ENCODE measurements at regions not wholly inside any gene's neighbourhood (a gene's known extent, or its start where the extent isn't known, plus 50 kb on each side); places are given as distances from the start of the nearest gene placed in this dataset.
"Not testable (repeated sequence)": the region's sequence is repeated elsewhere in the genome, so short reads cannot be mapped to it uniquely, and the experiment has no call there.

DNA sequence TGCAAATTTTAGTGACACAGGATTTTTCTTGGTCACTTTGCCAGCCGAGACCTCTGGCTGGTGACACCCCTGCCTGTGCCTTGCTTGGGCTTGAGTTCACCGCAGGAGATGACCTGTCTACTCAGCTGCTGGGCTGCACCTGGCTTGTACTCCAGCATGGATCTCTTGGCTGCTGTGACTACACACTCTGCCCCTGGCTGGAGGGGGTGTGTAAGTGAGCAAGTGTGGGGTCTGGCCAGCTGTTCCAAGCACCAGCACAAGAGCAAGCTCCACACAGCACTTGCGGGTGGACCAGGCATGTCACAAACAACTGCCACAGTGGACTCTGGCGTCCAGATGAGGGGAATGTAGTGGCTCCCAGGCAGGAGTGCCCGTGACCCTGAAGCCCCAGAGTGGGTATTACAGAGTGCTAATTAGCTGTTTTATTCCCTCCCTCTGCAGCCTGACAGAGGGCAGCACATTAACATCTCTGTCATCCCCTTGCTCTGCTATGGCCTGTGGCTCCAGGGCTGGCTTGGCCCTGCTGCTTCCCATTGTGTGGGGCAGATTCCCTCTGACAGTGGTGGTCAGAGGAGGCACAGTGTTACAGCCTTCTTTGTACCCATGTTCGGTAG is 1387.2 kb downstream of the OLFM4 start:
- DNase-seq: no peak

DNA sequence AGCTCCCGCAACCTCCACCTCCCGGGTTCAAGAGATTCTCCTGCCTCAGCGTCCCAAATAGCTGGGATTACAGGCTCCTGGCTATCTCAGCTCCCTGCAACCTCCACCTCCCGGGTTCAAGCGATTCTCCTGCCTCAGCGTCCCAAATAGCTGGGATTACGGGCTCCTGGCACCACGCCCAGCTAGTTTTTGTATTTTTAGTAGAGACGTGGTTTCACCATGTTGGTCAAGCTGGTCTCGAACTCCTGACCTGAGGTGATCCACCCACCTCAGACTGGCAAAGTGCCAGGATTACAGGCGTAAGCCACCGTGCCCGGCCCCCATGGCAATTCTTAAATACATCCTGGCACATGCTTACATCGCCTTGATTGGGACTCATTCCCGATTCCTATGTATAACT is 1394.3 kb downstream of the OLFM4 start:
- not testable (repeated sequence) for DNase-seq

GRCh38 chr13:54424344-54424743 is 1395.7 kb downstream of the OLFM4 start:
- no peak for DNase-seq

DNA sequence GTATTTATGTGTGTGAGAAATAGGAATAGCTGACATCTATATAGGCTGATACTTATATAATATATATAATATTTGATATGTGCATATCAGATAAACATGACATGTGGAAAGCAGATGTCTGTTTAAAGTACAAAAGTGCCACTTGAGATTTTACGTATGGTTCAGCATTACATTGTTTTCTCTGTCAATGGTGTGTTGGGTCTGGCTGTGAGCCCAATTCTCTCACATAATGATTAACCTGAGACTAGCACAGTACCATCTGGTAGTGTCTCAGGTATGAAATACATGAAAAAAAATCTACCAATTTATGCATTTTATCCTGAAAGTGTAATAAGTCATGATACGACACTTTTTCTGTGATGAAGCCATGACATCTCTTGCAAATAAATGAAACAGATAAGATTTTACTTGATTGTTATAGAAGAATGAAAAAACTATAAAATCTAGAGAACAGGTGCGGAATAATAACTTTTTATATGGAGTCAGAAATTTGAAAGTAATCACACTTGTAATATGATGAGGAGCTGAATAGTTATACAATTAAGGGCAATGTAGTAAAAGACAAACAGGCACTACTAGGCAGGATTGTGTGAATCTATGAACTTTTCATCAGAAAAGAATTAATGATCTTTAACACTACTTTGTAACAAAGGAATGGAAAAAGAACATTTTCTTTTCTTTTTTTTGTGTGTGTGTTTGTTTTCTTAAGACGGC is 1405.0 kb downstream of the OLFM4 start:
- DNase-seq: no peak

DNA sequence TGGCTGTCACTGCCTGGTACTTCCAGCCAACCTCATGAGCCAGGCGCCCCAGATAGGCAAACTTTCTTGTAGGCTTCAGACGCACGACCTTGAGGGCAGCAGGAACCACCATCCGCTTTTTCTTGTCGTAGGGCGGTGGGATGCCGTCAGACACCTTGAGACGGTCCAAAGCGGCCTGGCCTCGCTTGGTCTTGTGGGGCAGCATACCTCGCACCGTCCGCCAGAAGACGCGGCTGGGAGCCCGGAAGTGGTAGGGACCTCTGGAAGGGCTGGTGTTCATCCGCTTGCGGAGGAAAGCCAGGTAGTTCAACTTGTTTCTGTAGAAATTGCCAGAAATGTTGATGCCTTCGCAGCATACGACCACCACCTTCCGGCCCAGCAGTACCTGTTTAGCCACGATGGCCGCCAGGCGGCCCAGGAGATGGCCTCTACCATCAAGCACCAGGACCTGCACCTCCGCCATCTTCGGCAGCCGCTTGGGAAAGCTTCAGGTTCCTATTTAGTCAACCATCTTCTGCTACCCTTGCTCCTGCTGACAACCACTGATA is 1412.3 kb downstream of the OLFM4 start:
- not testable (repeated sequence) for DNase-seq

DNA sequence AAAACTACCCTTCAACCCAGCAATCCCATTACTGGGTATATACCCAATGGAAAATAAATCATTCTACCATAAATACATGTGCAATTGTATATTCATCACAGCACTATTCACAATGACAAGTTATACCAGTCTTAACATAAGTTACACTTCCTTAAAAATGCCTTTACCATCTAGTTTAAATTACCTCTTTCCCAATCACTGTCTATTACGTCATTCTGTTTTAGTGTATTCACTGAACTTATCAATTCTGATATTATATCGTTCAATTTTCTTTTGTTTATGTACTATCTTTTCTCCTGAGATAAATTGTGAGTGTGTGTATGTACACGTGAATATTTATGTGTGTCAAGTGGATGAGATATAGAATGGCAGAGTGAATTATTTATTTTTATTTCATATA is 1416.8 kb downstream of the OLFM4 start:
- DNase-seq: no peak

DNA sequence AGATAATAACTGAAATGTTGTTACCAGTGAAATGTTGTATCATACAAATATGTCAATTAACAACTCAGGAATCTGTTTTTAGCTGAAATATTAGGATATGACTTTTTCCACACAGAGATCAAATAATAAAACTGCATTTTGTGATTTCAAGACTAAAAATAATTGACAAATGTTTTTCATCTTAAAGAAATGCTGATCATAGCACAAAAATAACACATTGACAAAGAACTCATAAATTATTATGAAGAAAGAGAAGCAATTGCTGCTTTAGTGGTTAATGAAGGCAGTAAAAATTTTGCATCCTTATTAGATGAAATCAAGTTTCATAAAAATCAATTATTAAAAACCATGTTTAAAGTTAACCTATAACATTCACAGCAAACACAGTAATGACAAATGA is 1417.3 kb downstream of the OLFM4 start:
- no peak for DNase-seq

GRCh38 chr13:54449922-54450321 is 1421.3 kb downstream of the OLFM4 start:
- no peak for DNase-seq

DNA sequence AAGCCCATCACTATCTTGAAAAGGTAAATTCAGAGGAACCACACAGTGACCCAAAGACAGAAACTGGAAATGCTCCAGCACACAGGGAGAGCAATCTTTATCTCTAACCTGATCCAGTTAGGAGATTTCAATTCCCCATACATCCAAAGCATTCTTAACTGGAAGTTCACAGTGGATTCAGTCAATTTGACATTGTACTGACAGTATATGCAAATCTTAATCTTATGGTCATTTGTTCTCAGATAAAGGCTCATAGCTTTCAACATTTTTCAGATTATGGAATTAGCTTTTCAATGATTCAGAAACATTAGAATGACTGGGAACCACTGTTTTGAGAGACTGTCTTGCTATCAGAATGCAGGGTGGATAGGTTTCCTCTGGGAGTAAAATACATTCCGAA is 1455.6 kb downstream of the OLFM4 start:
- no peak for DNase-seq

DNA sequence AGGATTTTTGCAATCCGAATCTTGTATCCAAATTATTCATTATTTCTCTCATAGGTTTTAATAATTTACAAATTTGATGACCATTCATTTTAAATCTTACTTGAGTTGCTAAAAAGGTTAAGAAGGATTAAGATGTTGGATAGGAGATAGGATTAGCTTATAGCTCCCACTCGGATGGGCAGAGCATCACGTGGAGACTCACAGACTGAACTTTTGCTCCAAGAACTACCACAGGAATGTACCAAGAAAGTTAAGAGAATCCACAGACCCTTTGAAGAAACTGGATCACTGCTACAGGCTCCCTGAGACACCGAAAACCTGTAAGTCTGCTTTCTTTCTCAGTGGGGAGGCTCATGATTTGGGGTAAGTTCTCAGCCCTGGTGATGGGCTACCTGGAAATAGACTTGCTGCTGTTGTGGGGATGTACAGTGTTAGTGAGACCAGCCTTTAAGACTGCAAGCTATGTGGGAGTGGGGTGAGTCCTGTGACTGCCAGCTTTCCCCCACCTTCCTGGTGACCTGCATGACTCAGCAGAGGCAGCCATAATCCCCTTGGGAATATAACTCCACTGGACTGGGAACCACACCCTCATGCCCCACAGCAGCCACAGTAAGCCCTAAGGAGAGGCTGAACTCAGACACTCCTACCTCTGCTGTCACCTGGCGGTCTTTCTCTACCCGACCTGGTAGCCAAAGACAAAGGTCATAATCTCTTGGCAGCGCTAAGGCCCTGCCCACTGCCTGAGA is 1458.0 kb downstream of the OLFM4 start:
- no peak for DNase-seq

GRCh38 chr13:54489359-54489758 is 1460.7 kb downstream of the OLFM4 start:
- DNase-seq: no peak

DNA sequence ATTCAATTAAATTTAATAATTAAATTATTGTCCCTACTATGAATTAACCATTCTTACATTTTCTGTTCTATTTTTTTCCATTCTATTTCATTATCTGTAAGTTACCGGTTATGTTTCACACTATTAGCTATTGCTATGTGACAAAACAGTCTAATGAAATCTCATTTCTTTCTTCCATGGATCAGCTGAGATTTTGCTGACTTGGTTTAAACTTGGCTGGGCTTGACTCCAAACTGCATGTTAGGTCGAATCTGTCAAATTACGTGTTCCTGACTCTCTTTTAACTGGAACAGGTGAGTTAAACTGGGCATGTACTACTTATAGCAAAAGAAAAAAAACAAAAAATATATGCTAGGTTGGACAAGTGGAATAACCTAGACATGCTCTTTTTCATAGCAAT is 1464.4 kb downstream of the OLFM4 start:
- no peak for DNase-seq

DNA sequence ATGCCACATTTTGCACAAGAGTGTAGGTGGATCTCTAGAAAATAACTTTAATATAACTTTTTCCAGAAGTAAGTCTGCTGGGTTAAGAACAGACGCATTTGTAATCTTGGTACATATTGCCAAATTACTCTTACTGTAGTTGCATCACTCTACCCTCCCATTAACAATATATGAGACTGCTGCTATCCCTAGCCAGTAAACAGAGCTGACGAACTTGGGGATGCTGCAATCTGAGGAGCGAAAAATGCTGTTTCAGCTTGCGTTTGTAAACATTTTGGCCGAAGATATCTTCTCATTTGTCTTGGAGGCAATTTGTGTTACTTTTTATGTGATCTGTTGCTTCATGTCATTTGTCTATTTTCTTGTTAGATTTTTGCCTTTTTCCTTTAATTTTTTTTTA is 1482.8 kb downstream of the OLFM4 start:
- DNase-seq: no peak

DNA sequence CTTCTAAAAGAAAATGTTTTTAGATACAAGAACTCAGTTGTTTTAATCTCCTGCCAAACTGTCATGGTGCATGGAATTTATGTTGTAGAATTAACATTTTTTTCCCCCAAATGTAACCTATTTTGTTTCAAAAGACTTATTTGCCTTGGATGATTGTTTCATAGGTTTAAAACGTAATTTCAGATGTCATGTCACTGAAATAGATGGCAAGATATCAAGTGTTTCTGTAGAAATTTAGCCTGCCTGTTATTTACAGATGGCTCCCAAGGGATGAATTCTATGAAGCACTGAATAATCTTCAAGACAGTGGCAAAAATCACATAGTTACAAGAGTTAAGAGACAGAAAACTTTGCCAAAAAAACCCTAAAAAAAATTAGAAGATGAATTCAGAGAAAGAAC is 1484.6 kb downstream of the OLFM4 start:
- no peak for DNase-seq

DNA sequence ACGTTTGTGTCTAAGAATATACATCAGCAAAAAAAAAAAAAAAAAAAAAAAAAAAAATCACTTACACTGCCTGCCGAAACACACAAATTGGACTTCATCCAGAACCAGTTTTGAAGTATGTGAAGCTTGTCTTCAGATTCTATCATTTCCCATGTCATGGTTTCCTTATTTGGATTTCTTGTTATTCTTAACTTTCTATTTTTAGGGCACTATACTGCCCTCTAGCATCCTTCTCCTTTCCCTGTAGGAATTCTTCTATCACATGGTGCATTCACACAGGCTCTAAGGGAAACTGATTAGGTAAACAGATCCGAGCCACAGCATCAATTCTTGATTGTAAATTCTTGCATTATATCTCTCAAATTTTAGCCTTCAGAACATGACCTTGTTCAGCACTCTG is 1507.5 kb downstream of the OLFM4 start:
- DNase-seq: no peak

DNA sequence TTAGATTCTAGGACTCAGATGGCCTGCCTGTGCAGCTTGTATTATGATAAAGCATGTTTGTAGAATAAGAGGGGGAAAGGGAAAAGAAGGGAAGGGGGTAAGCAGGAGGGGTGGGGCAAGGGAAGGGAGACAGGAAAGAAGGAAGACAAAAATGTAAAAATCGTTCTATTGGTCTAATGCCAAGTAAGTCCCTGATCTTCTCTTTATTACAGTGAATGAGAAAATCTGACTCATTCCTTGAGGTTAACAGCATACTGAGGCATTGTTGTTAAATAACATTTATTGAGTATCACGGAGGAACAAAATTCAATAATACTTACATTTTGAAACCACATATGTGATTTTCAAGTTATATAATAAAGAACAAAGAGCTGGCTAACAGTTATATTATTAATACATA is 1534.7 kb downstream of the OLFM4 start:
- DNase-seq: no peak

DNA sequence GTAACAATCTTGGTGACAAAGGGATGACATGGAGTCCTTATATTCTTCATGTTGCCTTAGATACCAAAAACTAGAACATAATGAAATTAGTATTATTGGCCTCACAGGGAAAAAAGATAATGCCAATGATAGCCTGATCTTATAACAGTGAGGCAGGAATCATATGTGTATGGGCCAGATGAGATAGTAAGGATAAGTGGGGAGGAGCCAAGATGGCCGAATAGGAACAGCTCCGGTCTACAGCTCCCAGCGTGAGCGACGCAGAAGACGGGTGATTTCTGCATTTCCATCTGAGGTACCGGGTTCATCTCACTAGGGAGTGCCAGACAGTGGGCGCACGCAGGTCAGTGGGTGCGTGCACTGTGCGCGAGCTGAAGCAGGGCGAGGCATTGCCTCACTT is 1543.4 kb downstream of the OLFM4 start:
- not testable (repeated sequence) for DNase-seq

DNA sequence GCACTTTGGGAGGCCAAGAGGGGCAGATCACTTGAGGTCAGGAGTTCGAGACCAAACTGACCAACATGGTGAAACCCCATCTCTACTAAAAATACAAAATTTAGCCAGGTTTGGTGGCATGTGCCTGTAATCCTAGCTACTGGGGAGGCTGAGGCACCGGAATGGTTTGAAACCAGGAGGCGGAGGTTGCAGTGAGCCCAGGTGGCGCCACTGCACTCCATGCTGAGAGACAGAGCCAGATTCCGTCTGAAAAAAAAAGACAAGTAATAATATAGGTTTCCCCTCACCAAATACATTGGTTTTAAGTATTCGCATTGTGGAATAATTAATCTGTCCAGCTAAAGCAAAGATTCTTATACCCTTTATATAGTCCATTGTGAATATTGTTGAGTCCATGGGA is 1544.6 kb downstream of the OLFM4 start:
- no peak for DNase-seq

GRCh38 chr13:54574791-54575190 is 1546.2 kb downstream of the OLFM4 start:
- DNase-seq: no peak

GRCh38 chr13:54591540-54591939 is 1562.9 kb downstream of the OLFM4 start:
- no peak for DNase-seq

DNA sequence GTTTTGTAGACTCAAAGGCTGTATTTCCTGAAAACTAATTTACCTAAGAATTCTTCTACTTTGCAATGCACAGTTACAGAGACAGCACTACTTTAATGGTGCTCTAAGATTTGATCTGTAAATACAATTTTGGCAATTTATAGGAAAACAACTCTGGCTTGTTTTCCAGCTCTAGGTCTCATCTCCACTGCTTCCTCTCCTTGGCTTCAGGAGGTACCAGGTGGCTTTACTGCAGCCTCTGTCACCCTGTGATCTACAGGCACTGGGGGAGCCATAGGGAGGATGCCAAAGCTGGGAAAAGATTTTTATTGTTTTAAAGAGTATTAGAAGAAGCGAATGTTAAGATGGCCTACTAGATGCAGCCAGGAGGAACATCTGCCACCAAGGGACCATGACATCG is 1563.6 kb downstream of the OLFM4 start:
- no peak for DNase-seq

GRCh38 chr13:54593504-54593903 is 1564.9 kb downstream of the OLFM4 start:
- DNase-seq: no peak

DNA sequence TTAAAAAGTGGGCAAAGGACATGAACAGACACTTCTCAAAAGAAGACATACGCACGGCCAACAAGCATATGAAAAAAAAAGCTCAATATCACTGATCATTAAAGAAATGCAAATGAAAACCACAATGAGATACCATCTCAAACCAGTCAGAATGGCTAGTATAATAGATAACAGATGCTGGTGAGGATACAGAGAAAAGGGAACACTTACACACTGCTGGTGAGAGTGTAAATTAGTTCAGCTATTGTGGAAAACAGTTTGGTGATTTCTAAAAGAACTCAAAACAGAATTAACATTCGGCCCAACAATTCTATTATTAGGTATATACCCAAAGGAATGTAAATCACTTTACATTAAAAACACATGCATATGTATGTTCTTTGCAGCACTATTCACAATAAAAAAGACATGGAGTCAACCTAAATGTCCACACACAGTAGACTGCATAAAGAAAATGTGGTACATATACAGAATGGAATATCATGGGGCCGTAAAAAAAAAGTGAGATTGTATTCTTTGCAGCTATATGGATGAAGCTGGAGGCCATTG is 1569.0 kb downstream of the OLFM4 start:
- no peak for DNase-seq

DNA sequence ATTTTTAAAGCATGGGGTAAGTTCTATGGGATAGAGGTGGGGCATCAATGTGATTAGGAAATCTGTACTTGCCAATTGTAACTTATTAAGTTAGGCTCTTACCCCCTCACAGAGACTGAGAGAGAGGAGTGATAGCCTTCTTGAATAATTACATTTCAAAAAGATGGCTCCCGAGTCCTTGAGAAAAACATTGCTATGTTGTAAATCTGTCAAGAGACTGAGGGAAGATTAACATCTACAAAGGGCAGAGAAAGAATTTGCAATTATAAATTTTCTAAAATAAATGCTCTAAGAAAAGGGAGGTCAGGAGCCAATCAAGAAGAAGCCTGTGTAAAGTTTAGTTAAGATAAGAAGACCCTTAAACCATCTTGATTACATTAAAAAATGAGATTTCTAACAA is 1570.8 kb downstream of the OLFM4 start:
- no peak for DNase-seq

All from activated effector memory CD4-positive, alpha-beta T cell treated with anti-CD3 and anti-CD28 coated beads, Interleukin-2, amount 50 U/mL, for 16 hours (primary cell).